Glutamatergic neuron (in vitro differentiated cells): ENCODE measurements at regions not wholly inside any gene's neighbourhood (a gene's known extent, or its start where the extent isn't known, plus 50 kb on each side); places are given as distances from the start of the nearest gene placed in this dataset.
A peak's percentile ranks its signal among the peaks of the same experiment; 100 is the strongest.

Experiments
- DNase-seq: peaks from one replicate; pipeline ENCODE4 v3.0.0; 2022
- H3K27ac Mint-ChIP-seq: one replicate; pipeline ENCODE4 v1.8.0; 2020; ENCODE audit warnings: mild to moderate bottlenecking, mixed read lengths, inconsistent platforms; ENCODE audit not compliant: unreplicated experiment
- H3K27me3 Mint-ChIP-seq: one replicate; pipeline ENCODE4 v1.8.0; 2020; ENCODE audit warnings: mild to moderate bottlenecking, moderate library complexity, mixed read lengths, inconsistent platforms; ENCODE audit not compliant: unreplicated experiment
- H3K36me3 Mint-ChIP-seq: one replicate; pipeline ENCODE4 v1.8.0; 2020; ENCODE audit warnings: mild to moderate bottlenecking, mixed read lengths, inconsistent platforms; ENCODE audit not compliant: unreplicated experiment
- H3K4me1 Mint-ChIP-seq: one replicate; pipeline ENCODE4 v1.8.0; 2020; ENCODE audit warnings: mild to moderate bottlenecking, low read depth, mixed read lengths, inconsistent platforms; ENCODE audit not compliant: unreplicated experiment
- H3K4me3 Mint-ChIP-seq: one replicate; pipeline ENCODE4 v1.8.0; 2020; ENCODE audit warnings: mild to moderate bottlenecking, mixed read lengths, inconsistent platforms; ENCODE audit not compliant: unreplicated experiment
- H3K9me3 Mint-ChIP-seq: one replicate; pipeline ENCODE4 v1.8.0; 2020; ENCODE audit warnings: mild to moderate bottlenecking, moderate library complexity, mixed read lengths, inconsistent platforms; ENCODE audit not compliant: unreplicated experiment
- TF ChIP-seq, protein P1 (sequence below): fragments of 200-600 bp; sonication (generic); IDR thresholded peaks from one replicate; pipeline ENCODE4 v1.5.0; 2021; ENCODE audit not compliant: partially characterized antibody, unreplicated experiment

DNA sequence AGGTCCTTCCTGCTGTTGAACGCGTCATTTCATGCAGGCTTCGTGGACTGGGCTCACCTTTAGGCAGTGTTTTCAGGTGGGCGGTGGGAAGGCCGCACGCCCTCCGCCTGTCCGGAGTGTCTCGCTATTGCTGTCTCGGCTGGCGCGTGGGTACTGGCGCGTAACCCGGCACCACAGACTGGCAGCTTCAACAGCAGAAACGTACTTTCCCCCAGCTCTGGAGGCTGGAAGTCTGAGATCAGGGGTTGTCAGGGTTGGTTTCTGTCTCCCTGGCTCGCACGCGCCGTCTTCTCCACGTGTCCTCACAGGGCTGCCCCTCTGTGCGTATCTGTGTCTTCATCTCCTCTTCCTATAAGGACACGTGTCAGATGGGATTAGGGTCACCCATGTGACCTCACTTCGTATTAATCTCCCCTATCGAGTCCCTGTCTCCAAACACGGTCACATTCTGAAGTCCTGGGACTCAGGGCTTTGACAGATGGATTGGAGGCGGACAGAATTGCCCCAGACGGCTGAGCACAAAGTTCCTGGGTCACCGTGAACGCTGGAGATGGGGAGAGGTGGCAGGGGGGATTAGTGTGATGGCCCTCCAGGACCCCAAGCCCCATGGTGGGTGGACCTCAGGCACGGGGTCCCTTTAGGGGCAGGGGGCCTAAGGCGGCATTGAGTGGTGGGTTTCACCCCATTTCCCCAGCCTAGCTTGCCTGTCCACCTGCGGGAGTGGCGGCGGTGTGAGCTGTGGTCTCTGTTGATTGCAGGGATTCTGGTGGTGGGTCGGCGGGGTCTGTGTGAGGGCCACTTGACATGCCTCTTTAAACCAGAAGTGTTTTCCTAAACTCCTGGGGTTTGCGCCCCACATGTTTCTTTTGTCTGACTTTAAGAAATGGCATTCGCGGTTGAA lies 83.4 kb upstream of the LRPAP1 start:
- H3K9me3 Mint-ChIP-seq, result peaks cover 6% of the 10 kb centered on the region
- no peak for DNase-seq
- H3K4me3 Mint-ChIP-seq, result no peak overlapping the region
- TF ChIP-seq, protein P1, sequence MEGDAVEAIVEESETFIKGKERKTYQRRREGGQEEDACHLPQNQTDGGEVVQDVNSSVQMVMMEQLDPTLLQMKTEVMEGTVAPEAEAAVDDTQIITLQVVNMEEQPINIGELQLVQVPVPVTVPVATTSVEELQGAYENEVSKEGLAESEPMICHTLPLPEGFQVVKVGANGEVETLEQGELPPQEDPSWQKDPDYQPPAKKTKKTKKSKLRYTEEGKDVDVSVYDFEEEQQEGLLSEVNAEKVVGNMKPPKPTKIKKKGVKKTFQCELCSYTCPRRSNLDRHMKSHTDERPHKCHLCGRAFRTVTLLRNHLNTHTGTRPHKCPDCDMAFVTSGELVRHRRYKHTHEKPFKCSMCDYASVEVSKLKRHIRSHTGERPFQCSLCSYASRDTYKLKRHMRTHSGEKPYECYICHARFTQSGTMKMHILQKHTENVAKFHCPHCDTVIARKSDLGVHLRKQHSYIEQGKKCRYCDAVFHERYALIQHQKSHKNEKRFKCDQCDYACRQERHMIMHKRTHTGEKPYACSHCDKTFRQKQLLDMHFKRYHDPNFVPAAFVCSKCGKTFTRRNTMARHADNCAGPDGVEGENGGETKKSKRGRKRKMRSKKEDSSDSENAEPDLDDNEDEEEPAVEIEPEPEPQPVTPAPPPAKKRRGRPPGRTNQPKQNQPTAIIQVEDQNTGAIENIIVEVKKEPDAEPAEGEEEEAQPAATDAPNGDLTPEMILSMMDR, result no peak
- H3K36me3 Mint-ChIP-seq, result no peaks in the 10 kb centered on the region
- peaks cover 3% of the 10 kb centered on the region for H3K4me1 Mint-ChIP-seq
- H3K27me3 Mint-ChIP-seq, result peaks cover 11% of the 10 kb centered on the region
- H3K27ac Mint-ChIP-seq, result no peak overlapping the region

DNA sequence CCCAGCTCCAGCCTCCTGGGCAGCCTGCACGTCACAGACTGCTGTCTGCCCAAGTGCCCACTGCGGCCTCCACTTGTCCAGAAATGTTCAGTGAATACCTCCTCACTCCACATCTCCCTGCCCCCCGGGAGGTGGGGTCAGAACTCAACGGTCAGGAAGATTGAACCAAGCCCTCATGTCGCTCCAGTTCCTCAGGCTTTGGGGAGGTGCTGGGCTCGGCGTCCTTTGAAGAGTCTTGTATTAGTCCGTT lies 82.4 kb upstream of the LRPAP1 start:
- Mint-ChIP-seq H3K36me3 (no peaks in the 10 kb centered on the region), H3K27me3 (peaks cover 10% of the 10 kb centered on the region), H3K4me1 (peaks cover 3% of the 10 kb centered on the region), H3K27ac (no peak overlapping the region), H3K4me3 (no peak overlapping the region), H3K9me3 (peaks cover 6% of the 10 kb centered on the region)
- TF ChIP-seq, protein P1, result no peak
- DNase-seq, result no peak

DNA sequence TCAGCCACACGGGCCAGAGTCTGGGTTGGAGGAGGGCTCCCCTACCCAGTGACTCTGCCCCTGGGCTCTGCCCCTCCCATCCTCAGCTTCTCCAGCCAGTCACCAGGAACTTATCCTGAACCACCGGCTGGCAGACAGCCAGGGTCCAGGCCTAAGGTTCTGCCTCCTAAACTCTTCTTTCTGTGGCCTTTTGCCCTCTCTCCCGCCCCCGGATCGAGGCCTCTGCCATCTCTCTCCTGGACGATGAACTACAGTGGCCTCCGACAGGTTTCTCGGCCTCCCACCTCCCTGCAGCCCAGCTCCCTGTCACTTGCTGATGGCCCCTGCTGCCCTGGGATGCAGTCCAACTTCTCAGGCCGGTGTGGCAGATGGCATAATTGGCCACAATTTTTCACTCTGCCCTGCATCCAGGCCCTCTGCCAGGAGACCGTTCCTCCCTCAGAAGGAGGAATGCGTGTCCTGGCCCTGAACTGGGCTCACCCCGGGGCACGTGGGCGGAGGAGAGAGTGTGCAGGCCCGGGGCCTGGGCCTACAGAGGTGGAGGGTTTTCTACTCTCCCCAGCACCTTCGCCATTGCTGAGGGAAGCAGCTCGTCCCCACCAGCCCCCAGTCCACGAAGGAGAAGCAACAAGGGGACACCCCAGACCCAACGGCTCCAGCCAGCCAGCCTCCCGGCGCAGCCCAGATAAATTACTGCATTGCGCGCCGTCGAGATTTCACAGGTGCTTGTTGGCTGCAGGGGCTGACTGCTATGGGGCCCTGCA lies 81.9 kb upstream of the LRPAP1 start:
- no peak overlapping the region for H3K4me3 Mint-ChIP-seq
- TF ChIP-seq, protein P1, result no peak
- peaks cover 3% of the 10 kb centered on the region for H3K4me1 Mint-ChIP-seq
- H3K27me3 Mint-ChIP-seq, result peaks cover 12% of the 10 kb centered on the region
- no peak for DNase-seq
- H3K27ac Mint-ChIP-seq, result no peak overlapping the region
- H3K36me3 Mint-ChIP-seq, result no peaks in the 10 kb centered on the region
- H3K9me3 Mint-ChIP-seq, result peaks cover 6% of the 10 kb centered on the region

DNA sequence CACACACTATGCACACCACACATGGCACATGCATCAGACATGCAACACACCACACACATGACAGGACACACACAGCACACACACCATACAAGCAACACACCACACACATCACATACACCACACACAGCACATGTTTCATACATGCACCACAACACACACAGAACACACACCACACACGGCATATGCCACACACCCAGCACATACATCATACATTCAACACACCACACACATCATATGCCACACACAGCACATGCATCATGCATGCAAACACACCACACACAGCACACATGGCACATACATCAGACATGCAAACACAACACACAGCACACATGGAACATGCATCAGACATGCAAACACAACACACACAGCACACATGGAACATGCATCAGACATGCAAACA lies 80.7 kb upstream of the LRPAP1 start:
- H3K4me3 Mint-ChIP-seq, result no peak overlapping the region
- TF ChIP-seq, protein P1, result no peak
- H3K36me3 Mint-ChIP-seq, result no peaks in the 10 kb centered on the region
- no peak for DNase-seq
- peaks cover 4% of the 10 kb centered on the region for H3K9me3 Mint-ChIP-seq
- peaks cover 12% of the 10 kb centered on the region for H3K27me3 Mint-ChIP-seq
- H3K4me1 Mint-ChIP-seq, result peaks cover 5% of the 10 kb centered on the region
- peak overlapping the region; percentile 36 for H3K27ac Mint-ChIP-seq

DNA sequence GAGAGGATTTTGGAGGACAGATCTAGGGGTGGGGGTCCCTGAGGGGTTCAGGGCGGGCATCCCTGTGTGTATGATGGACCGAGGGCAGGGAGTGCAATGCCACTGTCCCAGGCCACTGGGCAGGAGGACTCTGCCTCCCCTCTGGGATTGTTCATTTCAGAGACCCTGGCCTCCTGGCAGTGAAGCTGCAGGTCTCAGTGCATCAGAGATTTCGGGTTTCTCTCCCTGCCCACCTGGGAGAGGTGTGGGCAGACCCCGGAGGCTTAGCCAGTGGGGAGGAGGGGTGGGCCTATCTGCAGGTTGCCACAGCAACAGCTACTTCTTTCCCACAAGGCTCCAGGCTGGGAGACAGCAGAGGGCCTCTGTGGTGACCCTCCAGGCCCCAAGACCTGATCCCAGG lies 80.1 kb upstream of the LRPAP1 start:
- H3K27me3 Mint-ChIP-seq, result peaks cover 12% of the 10 kb centered on the region

More for the DNA sequence above, 80.1 kb upstream of the LRPAP1 start:
- Mint-ChIP-seq H3K4me3 (no peak overlapping the region), H3K9me3 (peaks cover 4% of the 10 kb centered on the region), H3K4me1 (peaks cover 5% of the 10 kb centered on the region), H3K27ac (no peak overlapping the region), H3K36me3 (no peaks in the 10 kb centered on the region)
- DNase-seq, result no peak
- TF ChIP-seq, protein P1, result no peak
